HCT116 (cell line): ENCODE measurements at regions not wholly inside any gene's neighbourhood (a gene's known extent, or its start where the extent isn't known, plus 50 kb on each side); places are given as distances from the start of the nearest gene placed in this dataset.

Experiments used
- EZH2 ChIP-seq: fragments of 200-600 bp; sonication (generic); IDR thresholded peaks from 2 replicates; pipeline ENCODE4 v1.6.1; 2017; ENCODE audit warnings: antibody characterized with exemption, mixed run types
- EZH2phosphoT487 ChIP-seq: fragments of 200-600 bp; IDR thresholded peaks from 2 replicates; pipeline ENCODE4 v1.6.1; 2018; ENCODE audit warnings: antibody characterized with exemption, borderline replicate concordance
- POLR2A ChIP-seq: IDR thresholded peaks from 2 replicates; pipeline ENCODE4 v1.7.0; 2011; ENCODE audit warnings: borderline replicate concordance; ENCODE audit not compliant: insufficient read depth, insufficient read length; ENCODE audit errors: extremely low read depth
- POLR2AphosphoS5 ChIP-seq: IDR thresholded peaks from 2 replicates; pipeline ENCODE4 v1.6.1; 2011; ENCODE audit warnings: mild to moderate bottlenecking, low read depth, low read length, moderate library complexity
- SRF ChIP-seq: IDR thresholded peaks from 2 replicates; pipeline ENCODE4 v1.6.1; 2012; ENCODE audit warnings: low read depth
- YY1 ChIP-seq: IDR thresholded peaks from 2 replicates; pipeline ENCODE4 v1.6.1; 2011; ENCODE audit warnings: low read length, low read depth, moderate library complexity, mild to moderate bottlenecking; ENCODE audit not compliant: insufficient replicate concordance; ENCODE audit errors: extremely low read depth
- TF ChIP-seq, protein P1 (sequence below), 3 experiments: fragments of 200-600 bp in 1 of 3; sonication (generic) in 1 of 3; IDR thresholded peaks in 2 of 3; conservative IDR thresholded peaks in 1 of 3; 2 replicates each; pipeline ENCODE4 v1.5.1; 2012 to 2017; ENCODE audit warnings: low read depth in 2 of 3, low read length in 2 of 3, antibody characterized with exemption in 1 of 3, borderline replicate concordance in 1 of 3, control low read depth in 1 of 3, mild to moderate bottlenecking in 1 of 3, mixed read lengths in 1 of 3, mixed run types in 1 of 3, moderate library complexity in 1 of 3; ENCODE audit not compliant: insufficient read depth in 1 of 3
- TF ChIP-seq, protein P2 (sequence below): IDR thresholded peaks from 2 replicates; pipeline ENCODE4 v1.6.1; 2012
- TF ChIP-seq, protein P3 (sequence below): IDR thresholded peaks from 2 replicates; pipeline ENCODE4 v1.6.1; 2012; ENCODE audit warnings: low read depth

DNA sequence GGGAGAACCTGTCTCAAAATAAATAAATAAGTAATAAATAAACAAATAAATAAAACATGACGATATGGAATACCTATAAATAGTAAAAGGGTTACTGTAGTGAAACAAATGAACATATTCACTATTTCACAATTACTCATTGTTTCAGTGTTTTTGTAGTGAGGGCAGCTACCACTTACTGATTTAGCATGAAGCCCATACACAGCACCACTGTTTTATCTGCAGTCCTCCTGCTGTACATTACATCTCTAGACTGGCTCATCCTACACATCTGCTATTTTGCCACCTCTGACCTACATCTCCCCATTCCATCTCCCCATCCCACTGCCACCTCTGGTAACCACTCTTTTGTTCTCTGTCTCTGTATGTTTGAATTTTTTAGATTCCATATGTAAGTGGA is 332.7 kb upstream of the SMIM21 start:
- TF ChIP-seq, protein P1, sequence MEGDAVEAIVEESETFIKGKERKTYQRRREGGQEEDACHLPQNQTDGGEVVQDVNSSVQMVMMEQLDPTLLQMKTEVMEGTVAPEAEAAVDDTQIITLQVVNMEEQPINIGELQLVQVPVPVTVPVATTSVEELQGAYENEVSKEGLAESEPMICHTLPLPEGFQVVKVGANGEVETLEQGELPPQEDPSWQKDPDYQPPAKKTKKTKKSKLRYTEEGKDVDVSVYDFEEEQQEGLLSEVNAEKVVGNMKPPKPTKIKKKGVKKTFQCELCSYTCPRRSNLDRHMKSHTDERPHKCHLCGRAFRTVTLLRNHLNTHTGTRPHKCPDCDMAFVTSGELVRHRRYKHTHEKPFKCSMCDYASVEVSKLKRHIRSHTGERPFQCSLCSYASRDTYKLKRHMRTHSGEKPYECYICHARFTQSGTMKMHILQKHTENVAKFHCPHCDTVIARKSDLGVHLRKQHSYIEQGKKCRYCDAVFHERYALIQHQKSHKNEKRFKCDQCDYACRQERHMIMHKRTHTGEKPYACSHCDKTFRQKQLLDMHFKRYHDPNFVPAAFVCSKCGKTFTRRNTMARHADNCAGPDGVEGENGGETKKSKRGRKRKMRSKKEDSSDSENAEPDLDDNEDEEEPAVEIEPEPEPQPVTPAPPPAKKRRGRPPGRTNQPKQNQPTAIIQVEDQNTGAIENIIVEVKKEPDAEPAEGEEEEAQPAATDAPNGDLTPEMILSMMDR (IDR thresholded peaks at IDR 0.05 in 2 of 3, conservative IDR thresholded peaks at IDR 0.05 in 1 of 3; ENCODE audit: borderline replicate concordance in 1 of 3, insufficient read depth in 1 of 3, low read depth in 2 of 3, low read length in 2 of 3), result no peak
- no peak for TF ChIP-seq POLR2AphosphoS5
- no peak for TF ChIP-seq EZH2
- TF ChIP-seq, protein P2, sequence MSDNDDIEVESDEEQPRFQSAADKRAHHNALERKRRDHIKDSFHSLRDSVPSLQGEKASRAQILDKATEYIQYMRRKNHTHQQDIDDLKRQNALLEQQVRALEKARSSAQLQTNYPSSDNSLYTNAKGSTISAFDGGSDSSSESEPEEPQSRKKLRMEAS, result no peak
- no peak for TF ChIP-seq POLR2A
- TF ChIP-seq EZH2phosphoT487, result no peak
- TF ChIP-seq, protein P3, sequence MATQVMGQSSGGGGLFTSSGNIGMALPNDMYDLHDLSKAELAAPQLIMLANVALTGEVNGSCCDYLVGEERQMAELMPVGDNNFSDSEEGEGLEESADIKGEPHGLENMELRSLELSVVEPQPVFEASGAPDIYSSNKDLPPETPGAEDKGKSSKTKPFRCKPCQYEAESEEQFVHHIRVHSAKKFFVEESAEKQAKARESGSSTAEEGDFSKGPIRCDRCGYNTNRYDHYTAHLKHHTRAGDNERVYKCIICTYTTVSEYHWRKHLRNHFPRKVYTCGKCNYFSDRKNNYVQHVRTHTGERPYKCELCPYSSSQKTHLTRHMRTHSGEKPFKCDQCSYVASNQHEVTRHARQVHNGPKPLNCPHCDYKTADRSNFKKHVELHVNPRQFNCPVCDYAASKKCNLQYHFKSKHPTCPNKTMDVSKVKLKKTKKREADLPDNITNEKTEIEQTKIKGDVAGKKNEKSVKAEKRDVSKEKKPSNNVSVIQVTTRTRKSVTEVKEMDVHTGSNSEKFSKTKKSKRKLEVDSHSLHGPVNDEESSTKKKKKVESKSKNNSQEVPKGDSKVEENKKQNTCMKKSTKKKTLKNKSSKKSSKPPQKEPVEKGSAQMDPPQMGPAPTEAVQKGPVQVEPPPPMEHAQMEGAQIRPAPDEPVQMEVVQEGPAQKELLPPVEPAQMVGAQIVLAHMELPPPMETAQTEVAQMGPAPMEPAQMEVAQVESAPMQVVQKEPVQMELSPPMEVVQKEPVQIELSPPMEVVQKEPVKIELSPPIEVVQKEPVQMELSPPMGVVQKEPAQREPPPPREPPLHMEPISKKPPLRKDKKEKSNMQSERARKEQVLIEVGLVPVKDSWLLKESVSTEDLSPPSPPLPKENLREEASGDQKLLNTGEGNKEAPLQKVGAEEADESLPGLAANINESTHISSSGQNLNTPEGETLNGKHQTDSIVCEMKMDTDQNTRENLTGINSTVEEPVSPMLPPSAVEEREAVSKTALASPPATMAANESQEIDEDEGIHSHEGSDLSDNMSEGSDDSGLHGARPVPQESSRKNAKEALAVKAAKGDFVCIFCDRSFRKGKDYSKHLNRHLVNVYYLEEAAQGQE, result no peak
- no peak for TF ChIP-seq SRF
- no peak for TF ChIP-seq YY1
